Ovary (tissue), 7 donors: ENCODE measurements at regions not wholly inside any gene's neighbourhood (a gene's known extent, or its start where the extent isn't known, plus 50 kb on each side); places are given as distances from the start of the nearest gene placed in this dataset.

Experiments used
- DNase-seq, 5 donors: peaks; one replicate each; pipeline ENCODE4 v3.0.0-alpha.2; 2019 to 2020
- H3K27ac ChIP-seq, 2 donors: fragments of 200-600 bp; one replicate each; pipeline versions ENCODE4 v1.5.1 to v1.8.0; 2019 to 2022
- H3K27me3 ChIP-seq: fragments of 200-600 bp; one replicate; pipeline ENCODE4 v1.8.0; 2022
- H3K36me3 ChIP-seq: fragments of 200-600 bp; sonication (generic); one replicate; pipeline ENCODE4 v1.5.1; 2019
- H3K4me1 ChIP-seq: one replicate; pipeline ENCODE4 v1.8.1; 2013; ENCODE audit warnings: mild to moderate bottlenecking, moderate library complexity; ENCODE audit not compliant: insufficient read depth
- H3K4me3 ChIP-seq: fragments of 200-600 bp; sonication (generic); one replicate; pipeline ENCODE4 v1.5.1; 2017
- H3K9me3 ChIP-seq, 2 donors: fragments of 200-600 bp in 1 of 2; sonication (generic) in 1 of 2; one replicate each; pipeline versions ENCODE4 v1.5.1 to v1.8.1; 2013 to 2019; ENCODE audit warnings: mild to moderate bottlenecking in 1 of 2, moderate library complexity in 1 of 2
- CTCF ChIP-seq, 3 donors: fragments of 450-650 bp in 2 of 3; fragments of 200-600 bp in 1 of 3; IDR thresholded peaks; one replicate each; pipeline versions ENCODE4 v1.5.1 to v1.8.0; 2016 to 2022; ENCODE audit warnings: antibody characterized with exemption in 3 of 3, mild to moderate bottlenecking in 1 of 3
- EP300 ChIP-seq: sonication (generic); formaldehyde crosslinking; IDR thresholded peaks from one replicate; pipeline ENCODE4 v1.6.1; 2017; ENCODE audit warnings: antibody characterized with exemption
- POLR2A ChIP-seq: fragments of 450-650 bp; IDR thresholded peaks from one replicate; pipeline ENCODE4 v1.6.1; 2017; ENCODE audit warnings: antibody characterized with exemption, mild to moderate bottlenecking, moderate library complexity
- WGBS, 3 donors: extraction: QIAGEN DNeasy Blood & Tissue Kit in 1 of 3; methylation state at CpG; one replicate each; pipeline versions ENCODE4 v1.1.5 to v1.1.7; 2013 to 2017; 5-methylcytosine and 5-hydroxymethylcytosine counted together
- intact Hi-C, 4 donors: fragments of 100-400 bp; cut with DNase I; formaldehyde crosslinking; loops; one replicate each; pipeline versions ENCODE4 v1.11.0 to v1.15.1; 2022 to 2023
- donor health status: DM: no; HTN: no; CAD: no; lungs with moderate emphysema.
- donor health status: DM: no; HTN: no; CAD: no.
- donor health status: Bipolar disorder and iron deficiency.
- donor health status: DM: no; HTN: no; CAD: no.
- donor health status: DM: yes; HTN: yes; CAD: no.

GRCh38 chr14:101506926-101507835 lies 54.1 kb upstream of the DIO3 start:
- Histone ChIP-seq H3K4me1 (peaks cover 1% of the 10 kb centered on the region), H3K4me3 (no peak overlapping the region), H3K27me3 (no peaks in the 10 kb centered on the region), H3K27ac (no peak overlapping the region), H3K9me3 (no peaks in the 10 kb centered on the region), H3K36me3 (no peaks in the 10 kb centered on the region)
- WGBS, 3 donors, result 52 to 63% (median 56%) methylated on average over 27 of the region's 27 CpGs
- intact Hi-C loops, result no loop called here
- TF ChIP-seq EP300, result no peak
- no peak for TF ChIP-seq CTCF (IDR thresholded peaks at IDR 0.05)
- no peak for TF ChIP-seq POLR2A
- DNase-seq, result peak; percentile 7 to 34 (median 15)

- no peaks in the 10 kb centered on the region for H3K36me3 ChIP-seq
- WGBS, 3 donors, result 92 to 95% (median 94%) methylated on average over 4 of the region's 4 CpGs
- H3K27me3 ChIP-seq, result no peaks in the 10 kb centered on the region
- TF ChIP-seq EP300 (no peak), POLR2A (no peak), CTCF (IDR thresholded peaks at IDR 0.05) (no peak)
- H3K9me3 ChIP-seq, result no peaks in the 10 kb centered on the region
- intact Hi-C loops, result no loop called here
- no peak overlapping the region for H3K4me3 ChIP-seq
- H3K27ac ChIP-seq, result no peak overlapping the region
- DNase-seq, result peak in 4 of 5 donors; percentile 4 to 21 (median 6)
- H3K4me1 ChIP-seq, result peaks cover 1% of the 10 kb centered on the region
Observed at GRCh38 chr14:101507836-101508150, 53.5 kb upstream of the DIO3 start.

GRCh38 chr14:101508196-101508947 lies 52.9 kb upstream of the DIO3 start:
- intact Hi-C loops, result no loop called here
- Histone ChIP-seq H3K4me1 (peaks cover 1% of the 10 kb centered on the region), H3K27ac (no peak overlapping the region), H3K27me3 (no peaks in the 10 kb centered on the region), H3K9me3 (no peaks in the 10 kb centered on the region), H3K4me3 (no peak overlapping the region), H3K36me3 (no peaks in the 10 kb centered on the region)
- WGBS, 3 donors, result 92 to 94% (median 93%) methylated on average over 12 of the region's 12 CpGs
- DNase-seq, result peak; percentile 6 to 24 (median 13)
- TF ChIP-seq EP300, result no peak
- no peak for TF ChIP-seq POLR2A
- TF ChIP-seq CTCF (IDR thresholded peaks at IDR 0.05), result no peak

- TF ChIP-seq CTCF (IDR thresholded peaks at IDR 0.05) (no peak), EP300 (no peak), POLR2A (no peak)
- peaks cover 1% of the 10 kb centered on the region for H3K4me1 ChIP-seq
- H3K27ac ChIP-seq, result no peak overlapping the region
- intact Hi-C loops, result no loop called here
- H3K9me3 ChIP-seq, result no peaks in the 10 kb centered on the region
- H3K27me3 ChIP-seq, result no peaks in the 10 kb centered on the region
- H3K4me3 ChIP-seq, result no peak overlapping the region
- peak in 4 of 5 donors; percentile 10 to 30 (median 17) for DNase-seq
- H3K36me3 ChIP-seq, result no peaks in the 10 kb centered on the region
- WGBS, 3 donors, result 89 to 95% (median 94%) methylated on average over 17 to 18 of the region's 18 CpGs
Observed at GRCh38 chr14:101508948-101509729, 52.2 kb upstream of the DIO3 start.
